ENCODE measurements at regions not wholly inside any gene's neighbourhood (a gene's known extent, or its start where the extent isn't known, plus 50 kb on each side); places are given as distances from the start of the nearest gene placed in this dataset.

- TF ChIP-seq, protein P1, sequence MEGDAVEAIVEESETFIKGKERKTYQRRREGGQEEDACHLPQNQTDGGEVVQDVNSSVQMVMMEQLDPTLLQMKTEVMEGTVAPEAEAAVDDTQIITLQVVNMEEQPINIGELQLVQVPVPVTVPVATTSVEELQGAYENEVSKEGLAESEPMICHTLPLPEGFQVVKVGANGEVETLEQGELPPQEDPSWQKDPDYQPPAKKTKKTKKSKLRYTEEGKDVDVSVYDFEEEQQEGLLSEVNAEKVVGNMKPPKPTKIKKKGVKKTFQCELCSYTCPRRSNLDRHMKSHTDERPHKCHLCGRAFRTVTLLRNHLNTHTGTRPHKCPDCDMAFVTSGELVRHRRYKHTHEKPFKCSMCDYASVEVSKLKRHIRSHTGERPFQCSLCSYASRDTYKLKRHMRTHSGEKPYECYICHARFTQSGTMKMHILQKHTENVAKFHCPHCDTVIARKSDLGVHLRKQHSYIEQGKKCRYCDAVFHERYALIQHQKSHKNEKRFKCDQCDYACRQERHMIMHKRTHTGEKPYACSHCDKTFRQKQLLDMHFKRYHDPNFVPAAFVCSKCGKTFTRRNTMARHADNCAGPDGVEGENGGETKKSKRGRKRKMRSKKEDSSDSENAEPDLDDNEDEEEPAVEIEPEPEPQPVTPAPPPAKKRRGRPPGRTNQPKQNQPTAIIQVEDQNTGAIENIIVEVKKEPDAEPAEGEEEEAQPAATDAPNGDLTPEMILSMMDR (IDR thresholded peaks at IDR 0.05; ENCODE audit: unreplicated experiment in 3 of 3): no peak
- H3K27ac Mint-ChIP-seq: no peak overlapping the region
- no peaks in the 10 kb centered on the region for H3K36me3 Mint-ChIP-seq (ENCODE audit: low read depth)
- H3K4me3 Mint-ChIP-seq: no peak overlapping the region
- no peaks in the 10 kb centered on the region for H3K4me1 Mint-ChIP-seq
- H3K9me3 Mint-ChIP-seq: peaks cover 6% of the 10 kb centered on the region
- no peaks in the 10 kb centered on the region for H3K27me3 Mint-ChIP-seq (ENCODE audit: low read depth)
Observed at GRCh38 chr3:1792466-1792865, 306.2 kb upstream of the CNTN4 start.

- TF ChIP-seq, protein P1 (IDR thresholded peaks at IDR 0.05; ENCODE audit: unreplicated experiment in 3 of 3): no peak
- Mint-ChIP-seq H3K27ac (peak overlapping the region in 1 of 3 experiments; percentile 0), H3K4me3 (no peak overlapping the region), H3K4me1 (no peaks in the 10 kb centered on the region), H3K36me3 (ENCODE audit: low read depth) (no peaks in the 10 kb centered on the region), H3K9me3 (peaks cover 12% of the 10 kb centered on the region), H3K27me3 (ENCODE audit: low read depth) (no peaks in the 10 kb centered on the region)
Observed at GRCh38 chr3:1798711-1799405, 299.8 kb upstream of the CNTN4 start.

GRCh38 chr3:1805331-1805730, 293.3 kb upstream of the CNTN4 start:
- Mint-ChIP-seq H3K27me3 (ENCODE audit: low read depth) (no peaks in the 10 kb centered on the region), H3K36me3 (ENCODE audit: low read depth) (peaks cover 9% of the 10 kb centered on the region)

GRCh38 chr3:1808590-1808989, 290.1 kb upstream of the CNTN4 start:
- peaks cover 9% of the 10 kb centered on the region for H3K36me3 Mint-ChIP-seq (ENCODE audit: low read depth)
- H3K27ac Mint-ChIP-seq: no peak overlapping the region
- H3K9me3 Mint-ChIP-seq: peaks cover 45% of the 10 kb centered on the region
- H3K4me1 Mint-ChIP-seq: no peaks in the 10 kb centered on the region
- TF ChIP-seq, protein P1 (IDR thresholded peaks at IDR 0.05; ENCODE audit: unreplicated experiment in 3 of 3): no peak
- no peak overlapping the region for H3K4me3 Mint-ChIP-seq
- H3K27me3 Mint-ChIP-seq (ENCODE audit: low read depth): no peaks in the 10 kb centered on the region

More at GRCh38 chr3:1805331-1805730, 293.3 kb upstream of the CNTN4 start:
- H3K4me1 Mint-ChIP-seq: no peaks in the 10 kb centered on the region
- peaks cover 50% of the 10 kb centered on the region for H3K9me3 Mint-ChIP-seq
- TF ChIP-seq, protein P1 (IDR thresholded peaks at IDR 0.05; ENCODE audit: unreplicated experiment in 3 of 3): no peak
- H3K27ac Mint-ChIP-seq: no peak overlapping the region
- H3K4me3 Mint-ChIP-seq: no peak overlapping the region

- Mint-ChIP-seq H3K27me3 (ENCODE audit: low read depth) (no peaks in the 10 kb centered on the region), H3K27ac (no peak overlapping the region), H3K9me3 (no peaks in the 10 kb centered on the region), H3K36me3 (ENCODE audit: low read depth) (no peaks in the 10 kb centered on the region), H3K4me3 (no peak overlapping the region), H3K4me1 (no peaks in the 10 kb centered on the region)
- TF ChIP-seq, protein P1 (IDR thresholded peaks at IDR 0.05; ENCODE audit: unreplicated experiment in 3 of 3): no peak
Observed at GRCh38 chr3:1823867-1824266, 274.8 kb upstream of the CNTN4 start.

DNA sequence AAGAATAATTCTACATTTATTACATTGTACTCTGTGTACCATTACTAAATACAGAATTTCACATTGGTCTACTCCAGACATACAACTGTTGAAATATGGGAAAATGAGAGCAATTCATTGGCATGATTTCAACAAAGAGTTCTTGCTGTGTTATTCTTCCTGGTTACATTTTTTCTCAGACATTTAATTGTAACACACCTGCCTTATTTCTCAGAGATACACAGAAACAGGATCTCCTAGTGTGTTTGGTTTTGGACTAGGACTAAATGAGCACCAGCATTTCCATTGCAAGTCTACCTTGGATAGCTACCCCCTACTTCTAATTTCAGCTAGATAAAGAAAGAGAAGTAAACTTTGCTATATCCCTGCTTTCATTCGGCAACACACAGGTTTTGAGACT, 274.3 kb upstream of the CNTN4 start:
- Mint-ChIP-seq H3K4me1 (no peaks in the 10 kb centered on the region), H3K36me3 (ENCODE audit: low read depth) (no peaks in the 10 kb centered on the region), H3K27me3 (ENCODE audit: low read depth) (no peaks in the 10 kb centered on the region), H3K27ac (no peak overlapping the region), H3K9me3 (no peaks in the 10 kb centered on the region), H3K4me3 (no peak overlapping the region)
- TF ChIP-seq, protein P1 (IDR thresholded peaks at IDR 0.05; ENCODE audit: unreplicated experiment in 3 of 3): no peak

All from nephron (organoid).